ENCODE measurements at regions not wholly inside any gene's neighbourhood (a gene's known extent, or its start where the extent isn't known, plus 50 kb on each side); places are given as distances from the start of the nearest gene placed in this dataset.

GRCh38 chr2:189372688-189373257 lies 68.5 kb upstream of the WDR75 start:
- intact Hi-C loops (cut with micrococcal nuclease), result no loop called here
- H3K4me3 Mint-ChIP-seq, result no peak overlapping the region
- H3K9me3 Mint-ChIP-seq, result no peaks in the 10 kb centered on the region
- no peaks in the 10 kb centered on the region for H3K9me3 ChIP-seq (ENCODE audit: control insufficient read depth, insufficient read depth, low read length)
- no peaks in the 10 kb centered on the region for H3K4me1 Mint-ChIP-seq
- H3K36me3 ChIP-seq (ENCODE audit: control insufficient read depth, insufficient read depth, low read length), result no peaks in the 10 kb centered on the region
- DNase-seq (no peak), ATAC-seq (no peak)
- H3K27me3 ChIP-seq (ENCODE audit: control insufficient read depth, insufficient read depth, low read length), result no peaks in the 10 kb centered on the region
- H3K36me3 Mint-ChIP-seq, result no peaks in the 10 kb centered on the region
- no CpG with 5 or more reads among the region's 1 CpG for WGBS (ENCODE audit: insufficient coverage)
- H3K27ac Mint-ChIP-seq, result no peak overlapping the region
- no peaks in the 10 kb centered on the region for H3K27me3 Mint-ChIP-seq (ENCODE audit: low read depth in 2 of 2)
- no peak for TF ChIP-seq CTCF (IDR thresholded peaks at IDR 0.05)
- no peak overlapping the region for H3K4me3 ChIP-seq (ENCODE audit: low read length)
- H3K27ac ChIP-seq (ENCODE audit: low read length), result no peak overlapping the region
- no peaks in the 10 kb centered on the region for H3K4me1 ChIP-seq (ENCODE audit: control insufficient read depth, insufficient read depth, low read length)

- Mint-ChIP-seq H3K4me3 (no peak overlapping the region), H3K36me3 (no peaks in the 10 kb centered on the region), H3K9me3 (no peaks in the 10 kb centered on the region), H3K27ac (no peak overlapping the region), H3K4me1 (no peaks in the 10 kb centered on the region), H3K27me3 (ENCODE audit: low read depth in 2 of 2) (no peaks in the 10 kb centered on the region)
- ATAC-seq, result no peak
- H3K36me3 ChIP-seq (ENCODE audit: control insufficient read depth, insufficient read depth, low read length), result no peaks in the 10 kb centered on the region
- no peak for DNase-seq
- no peaks in the 10 kb centered on the region for H3K27me3 ChIP-seq (ENCODE audit: control insufficient read depth, insufficient read depth, low read length)
- H3K9me3 ChIP-seq (ENCODE audit: control insufficient read depth, insufficient read depth, low read length), result no peaks in the 10 kb centered on the region
- H3K4me1 ChIP-seq (ENCODE audit: control insufficient read depth, insufficient read depth, low read length), result no peaks in the 10 kb centered on the region
- intact Hi-C loops (cut with micrococcal nuclease), result no loop called here
- H3K4me3 ChIP-seq (ENCODE audit: low read length), result no peak overlapping the region
- no peak overlapping the region for H3K27ac ChIP-seq (ENCODE audit: low read length)
- no peak for TF ChIP-seq CTCF (IDR thresholded peaks at IDR 0.05)
Measured at GRCh38 chr2:189374481-189374880, 66.8 kb upstream of the WDR75 start.

GRCh38 chr2:189375842-189376241 lies 65.4 kb upstream of the WDR75 start:
- ATAC-seq (no peak), DNase-seq (no peak)
- no peak overlapping the region for H3K27ac Mint-ChIP-seq
- no peak overlapping the region for H3K4me3 Mint-ChIP-seq
- Histone ChIP-seq H3K36me3 (ENCODE audit: control insufficient read depth, insufficient read depth, low read length) (no peaks in the 10 kb centered on the region), H3K27me3 (ENCODE audit: control insufficient read depth, insufficient read depth, low read length) (no peaks in the 10 kb centered on the region), H3K9me3 (ENCODE audit: control insufficient read depth, insufficient read depth, low read length) (no peaks in the 10 kb centered on the region), H3K27ac (ENCODE audit: low read length) (no peak overlapping the region), H3K4me3 (ENCODE audit: low read length) (no peak overlapping the region), H3K4me1 (ENCODE audit: control insufficient read depth, insufficient read depth, low read length) (no peaks in the 10 kb centered on the region)
- no peaks in the 10 kb centered on the region for H3K36me3 Mint-ChIP-seq
- TF ChIP-seq CTCF (IDR thresholded peaks at IDR 0.05), result no peak
- H3K9me3 Mint-ChIP-seq, result no peaks in the 10 kb centered on the region
- H3K27me3 Mint-ChIP-seq (ENCODE audit: low read depth in 2 of 2), result no peaks in the 10 kb centered on the region
- intact Hi-C loops (cut with micrococcal nuclease), result no loop called here
- H3K4me1 Mint-ChIP-seq, result no peaks in the 10 kb centered on the region

- 88% methylated on average over 1 of the region's 2 CpGs for WGBS (ENCODE audit: insufficient coverage)
- H3K36me3 Mint-ChIP-seq, result no peaks in the 10 kb centered on the region
Measured at GRCh38 chr2:189379287-189379630, 62.0 kb upstream of the WDR75 start.

More at GRCh38 chr2:189379287-189379630, 62.0 kb upstream of the WDR75 start:
- H3K27ac ChIP-seq (ENCODE audit: low read length), result no peak overlapping the region
- Mint-ChIP-seq H3K27me3 (ENCODE audit: low read depth in 2 of 2) (peaks cover 0 to 4% of the 10 kb centered on the region in 2 donors), H3K9me3 (no peaks in the 10 kb centered on the region), H3K4me3 (no peak overlapping the region), H3K27ac (no peak overlapping the region), H3K4me1 (no peaks in the 10 kb centered on the region)
- H3K36me3 ChIP-seq (ENCODE audit: control insufficient read depth, insufficient read depth, low read length), result no peaks in the 10 kb centered on the region
- no peak overlapping the region for H3K4me3 ChIP-seq (ENCODE audit: low read length)
- ATAC-seq, result no peak
- intact Hi-C loops (cut with micrococcal nuclease), result no loop called here
- TF ChIP-seq CTCF (IDR thresholded peaks at IDR 0.05), result no peak
- no peaks in the 10 kb centered on the region for H3K27me3 ChIP-seq (ENCODE audit: control insufficient read depth, insufficient read depth, low read length)
- H3K4me1 ChIP-seq (ENCODE audit: control insufficient read depth, insufficient read depth, low read length), result no peaks in the 10 kb centered on the region
- no peak for DNase-seq
- H3K9me3 ChIP-seq (ENCODE audit: control insufficient read depth, insufficient read depth, low read length), result no peaks in the 10 kb centered on the region

All from natural killer cell (primary cell).